PFSK-1 (cell line): ENCODE measurements at regions not wholly inside any gene's neighbourhood (a gene's known extent, or its start where the extent isn't known, plus 50 kb on each side); places are given as distances from the start of the nearest gene placed in this dataset.

Experiments used
- FOXP2 ChIP-seq: optimal IDR thresholded peaks from 2 replicates; pipeline ENCODE3; 2011; ENCODE audit warnings: borderline replicate concordance, control low read depth, inconsistent platforms; ENCODE audit not compliant: insufficient read depth; ENCODE audit errors: extremely low read length, extremely low read depth
- POLR2AphosphoS5 ChIP-seq: IDR thresholded peaks from 2 replicates; pipeline ENCODE4 v1.6.1; 2012; ENCODE audit warnings: low read depth, mild to moderate bottlenecking, control low read depth, low read length, moderate library complexity
- REST ChIP-seq, 2 experiments: IDR thresholded peaks; 2 replicates each; pipeline versions ENCODE4 v1.6.1 to v1.8.0; 2011 to 2012; ENCODE audit warnings: low read depth in 2 of 2, low read length in 2 of 2, control low read depth in 1 of 2, inconsistent platforms in 1 of 2, mild to moderate bottlenecking in 1 of 2, moderate library complexity in 1 of 2; ENCODE audit not compliant: insufficient read depth in 1 of 2
- SIN3A ChIP-seq: IDR thresholded peaks from 2 replicates; pipeline ENCODE4 v1.6.1; 2012; ENCODE audit warnings: mild to moderate bottlenecking, low read length, moderate library complexity, borderline replicate concordance; ENCODE audit not compliant: insufficient read depth
- TAF1 ChIP-seq: IDR thresholded peaks from 2 replicates; pipeline ENCODE4 v1.6.1; 2012; ENCODE audit warnings: low read length, control low read depth, borderline replicate concordance; ENCODE audit not compliant: insufficient read depth

GRCh38 chr5:74051076-74051475 lies 425.1 kb downstream of the ARHGEF28 start:
- TF ChIP-seq POLR2AphosphoS5: no peak
- TF ChIP-seq TAF1: no peak
- TF ChIP-seq REST (IDR thresholded peaks at IDR 0.05; ENCODE audit: insufficient read depth in 1 of 2, low read depth in 2 of 2, low read length in 2 of 2): no peak
- TF ChIP-seq SIN3A: no peak
- no peak for TF ChIP-seq FOXP2
